GM18499 (cell line): ENCODE measurements at regions not wholly inside any gene's neighbourhood (a gene's known extent, or its start where the extent isn't known, plus 50 kb on each side); places are given as distances from the start of the nearest gene placed in this dataset.
"Not testable (repeated sequence)": the region's sequence is repeated elsewhere in the genome, so short reads cannot be mapped to it uniquely, and the experiment has no call there.

Experiments used
- ATAC-seq: cut with Tn5 transposase; IDR thresholded peaks from one replicate; pipeline ENCODE4 v1.9.1; 2021; ENCODE audit warnings: moderate number of reproducible peaks; ENCODE audit not compliant: insufficient read depth, unreplicated experiment

DNA sequence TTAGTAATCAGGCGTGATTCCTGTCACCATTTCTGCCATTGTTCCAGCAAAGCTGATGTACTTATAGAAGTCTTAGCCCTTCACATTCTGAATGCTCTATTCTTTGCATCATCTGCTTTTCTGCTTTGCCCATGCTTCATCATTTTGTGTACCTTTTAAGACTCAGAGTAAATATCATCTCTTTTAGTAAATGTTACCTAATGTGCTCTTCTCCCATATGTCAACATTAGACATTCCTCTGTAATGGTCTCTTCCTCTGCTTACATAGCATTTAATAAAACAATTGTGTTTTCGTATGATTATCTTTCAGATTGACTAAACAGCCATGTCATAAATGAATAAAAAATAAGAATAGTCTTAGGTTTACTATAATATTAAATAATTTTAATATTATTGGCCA, 719.6 kb upstream of the GRM3 start:
- ATAC-seq: no peak

DNA sequence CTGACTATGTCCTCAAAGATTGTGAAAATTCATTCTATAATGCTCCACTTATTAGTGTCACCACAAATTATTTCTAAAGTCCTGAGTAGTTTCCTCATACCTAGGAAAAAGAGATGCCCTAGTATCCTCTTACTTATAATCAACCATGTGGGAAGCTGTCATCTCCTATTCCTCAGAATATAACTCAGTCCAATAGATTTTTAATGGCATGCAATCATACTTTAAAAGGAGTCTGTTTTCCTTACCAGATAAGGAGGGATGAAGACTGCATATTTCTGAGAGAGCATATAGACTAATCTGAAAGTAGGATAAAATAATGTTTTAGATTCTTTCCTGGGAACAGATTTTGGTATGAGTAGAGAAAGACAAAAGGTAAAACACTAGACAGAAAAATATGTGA, 727.7 kb upstream of the GRM3 start:
- ATAC-seq: no peak

DNA sequence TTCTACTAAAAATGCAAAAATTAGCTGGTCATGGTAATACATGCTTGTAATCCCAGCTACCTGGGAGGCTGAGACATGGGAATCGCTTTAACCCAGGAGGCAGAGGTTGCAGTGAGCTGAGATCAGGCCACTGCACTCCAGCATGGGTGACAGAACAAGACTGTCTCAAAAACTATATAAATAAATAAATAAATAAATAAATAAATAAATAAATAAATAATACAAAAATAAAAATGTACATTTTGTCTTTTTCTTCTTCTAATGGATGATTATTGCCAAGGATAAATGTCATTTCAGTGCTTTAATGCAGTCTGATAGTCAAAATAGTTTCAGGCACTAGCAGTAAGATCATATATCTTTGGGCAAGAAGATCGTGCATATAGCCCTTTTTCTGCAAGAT, 727.6 kb upstream of the SEMA3D start:
- ATAC-seq: no peak

DNA sequence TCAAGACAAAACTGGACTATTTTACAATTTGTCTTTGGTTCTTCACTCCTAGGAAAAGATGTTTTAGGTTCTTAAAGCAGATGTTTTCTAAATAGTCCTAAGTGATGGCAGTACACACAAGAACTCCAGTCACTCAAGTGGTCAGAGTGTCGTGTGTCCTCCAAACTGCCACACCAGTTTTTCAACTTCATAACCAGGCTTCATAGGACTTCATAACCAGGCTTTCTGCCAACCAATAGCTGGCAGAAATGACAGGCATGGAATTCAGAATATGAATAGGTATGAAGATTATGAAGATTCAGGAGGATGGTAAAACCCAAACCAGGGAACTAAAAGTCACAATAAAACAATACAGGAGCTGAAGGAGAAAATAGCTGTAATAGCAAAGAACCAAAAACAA, 721.2 kb upstream of the SEMA3D start:
- ATAC-seq: no peak

DNA sequence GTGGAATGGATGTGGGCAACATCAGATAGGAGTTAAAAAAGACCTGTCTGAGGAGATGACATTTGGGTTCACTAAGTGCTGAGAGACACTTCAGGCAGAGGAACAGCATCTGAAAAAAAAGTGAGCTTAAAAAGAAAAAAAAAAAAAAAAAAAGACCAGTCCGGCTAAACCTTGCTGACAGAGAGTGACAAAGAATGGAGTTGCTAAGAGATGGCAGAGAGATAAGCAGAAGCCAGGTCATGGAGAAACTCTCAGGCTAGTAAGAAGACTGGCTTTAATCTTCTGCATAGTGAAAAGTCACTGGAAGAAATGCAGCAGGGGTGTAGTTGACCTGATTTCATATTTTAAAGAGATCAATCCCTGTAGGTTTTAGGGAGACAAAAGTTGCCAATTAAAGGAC, 711.1 kb upstream of the SEMA3D start:
- ATAC-seq: no peak

DNA sequence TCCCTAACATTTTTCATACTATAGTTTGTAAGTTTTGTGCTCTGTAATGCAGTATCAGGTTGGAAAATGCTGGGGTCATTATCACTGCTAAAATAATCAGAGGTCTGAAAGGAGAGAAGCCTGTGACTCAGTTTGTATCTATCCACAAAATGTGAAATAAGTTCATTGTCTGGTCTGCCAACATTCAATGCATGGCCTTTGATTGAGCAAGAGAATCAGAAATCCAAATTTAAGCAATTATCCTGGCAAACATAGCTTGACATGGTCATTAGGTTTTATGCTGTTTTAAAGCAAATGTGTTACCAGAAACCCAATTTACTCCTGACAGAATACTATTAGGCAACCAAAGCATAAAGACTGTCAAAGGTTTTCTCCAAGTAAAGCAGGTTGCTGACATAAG, 709.7 kb upstream of the SEMA3D start:
- no peak for ATAC-seq

DNA sequence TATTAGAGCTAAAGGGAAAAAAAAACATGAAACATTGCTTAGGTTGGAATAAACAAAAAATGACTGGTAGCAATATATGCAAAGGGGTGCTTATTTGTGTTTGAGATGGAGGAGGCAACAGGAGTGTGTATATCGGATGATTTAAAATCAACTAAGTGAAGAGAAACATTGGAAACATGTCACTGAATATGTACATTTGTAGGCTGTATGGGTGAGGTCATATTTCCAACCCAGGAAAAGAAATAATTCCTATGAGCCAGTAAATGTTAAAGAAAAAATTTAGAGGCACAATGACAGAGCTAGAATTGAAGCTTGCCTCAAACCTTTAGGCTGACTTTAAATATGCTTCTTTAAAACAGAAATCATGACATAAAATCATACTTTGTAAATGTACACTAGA, 709.0 kb upstream of the SEMA3D start:
- ATAC-seq: no peak

DNA sequence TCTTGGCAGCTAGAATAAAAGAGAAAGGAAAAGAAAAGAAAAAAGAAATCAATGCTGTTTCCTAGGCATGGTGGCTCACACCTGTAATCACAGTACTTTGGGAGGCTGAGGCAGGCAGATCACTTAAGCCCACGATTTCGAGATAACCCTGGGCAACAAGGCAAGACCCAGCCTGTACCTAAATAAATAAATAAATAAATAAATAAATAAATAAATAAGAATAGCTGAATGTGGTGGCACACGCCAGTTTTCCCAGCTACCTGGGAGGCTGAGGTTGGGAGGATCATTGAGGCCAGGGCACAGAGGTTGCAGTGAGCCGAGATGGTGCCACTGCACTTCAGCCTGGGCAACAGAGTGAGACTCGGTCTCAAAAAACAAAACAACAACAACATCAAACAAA, 705.0 kb upstream of the SEMA3D start:
- not testable (repeated sequence) for ATAC-seq

DNA sequence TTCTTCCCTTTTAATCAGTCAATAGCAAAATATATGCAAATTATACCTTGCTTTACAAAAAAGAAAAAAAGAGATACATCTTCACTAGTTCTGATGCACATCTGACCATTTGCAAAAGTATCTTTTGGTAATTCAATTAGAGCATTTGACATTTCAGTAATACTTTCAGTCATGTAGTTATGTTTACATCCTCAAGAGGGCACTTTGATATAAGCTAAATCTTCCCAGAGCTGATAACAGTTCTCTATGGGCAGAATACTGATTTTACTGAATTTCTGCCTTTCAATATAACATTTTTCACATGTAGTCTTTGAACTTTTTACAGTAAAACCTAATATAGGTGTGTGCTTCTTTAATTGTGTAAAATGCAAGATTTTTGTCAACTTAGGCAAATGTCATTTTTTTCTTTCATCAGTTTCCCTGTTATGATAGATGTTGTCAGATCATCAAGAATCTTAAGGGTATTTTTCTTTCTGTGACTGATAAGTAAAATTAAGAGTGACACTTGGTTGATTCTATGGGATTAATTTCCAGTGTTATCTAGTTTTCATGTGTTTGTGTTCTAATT, 703.5 kb upstream of the SEMA3D start:
- no peak for ATAC-seq

DNA sequence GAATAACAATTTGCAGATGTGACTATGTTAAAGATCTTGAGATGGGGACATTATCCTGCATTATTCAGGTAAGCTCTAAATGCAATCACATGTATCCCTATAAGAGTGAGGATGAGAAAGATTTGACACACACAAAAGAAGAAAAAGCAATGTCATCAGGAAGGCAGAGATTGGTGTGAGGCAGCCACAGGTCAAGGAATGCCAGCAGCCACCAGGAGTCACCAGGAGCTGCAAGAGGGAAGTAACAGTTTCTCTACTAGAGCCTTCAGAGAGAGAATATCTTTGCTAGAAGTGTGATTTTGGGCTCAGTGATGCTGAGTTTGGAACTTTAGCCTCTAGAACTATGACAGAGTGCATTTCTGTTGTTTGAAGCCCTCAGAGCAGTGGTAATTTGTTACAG, 700.3 kb upstream of the SEMA3D start:
- no peak for ATAC-seq

DNA sequence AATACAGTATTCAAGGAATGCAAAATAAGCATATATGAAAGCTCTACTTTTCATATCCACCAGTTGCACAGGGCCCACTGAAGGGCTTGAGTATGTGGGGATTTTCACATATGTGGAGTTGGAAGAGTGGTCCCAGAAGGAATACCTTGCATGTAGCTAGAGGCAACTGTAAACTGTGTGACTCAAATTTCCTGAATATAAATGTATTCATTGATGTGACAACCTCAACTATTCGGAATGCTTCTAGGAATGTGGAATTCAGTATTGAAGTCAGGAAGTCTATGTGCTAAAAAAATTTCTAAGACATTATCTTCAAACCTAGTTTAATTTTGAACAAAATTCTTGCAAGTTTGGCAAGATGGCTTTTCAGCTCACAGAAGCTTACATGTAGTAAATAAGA, 695.5 kb upstream of the SEMA3D start:
- no peak for ATAC-seq

DNA sequence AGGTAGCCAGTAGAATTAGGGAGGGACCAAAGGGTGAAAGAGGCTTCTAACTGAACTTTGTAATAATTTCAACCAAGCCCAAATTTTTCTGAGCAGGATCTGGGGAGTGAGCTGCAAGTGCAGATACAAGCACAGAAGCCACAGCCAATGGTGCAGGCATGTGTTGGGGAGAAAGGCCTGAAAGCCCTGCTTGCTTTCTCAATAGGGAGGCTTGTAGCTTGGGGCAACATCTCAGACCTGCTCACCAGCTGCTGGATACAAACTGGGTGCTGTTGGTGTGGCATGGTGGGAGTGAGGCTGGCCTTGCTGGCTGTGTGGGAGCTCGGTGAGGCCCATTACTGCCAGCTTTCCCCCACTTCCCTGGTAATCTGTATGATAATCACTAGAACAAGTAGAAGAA, 688.5 kb upstream of the SEMA3D start:
- no peak for ATAC-seq

DNA sequence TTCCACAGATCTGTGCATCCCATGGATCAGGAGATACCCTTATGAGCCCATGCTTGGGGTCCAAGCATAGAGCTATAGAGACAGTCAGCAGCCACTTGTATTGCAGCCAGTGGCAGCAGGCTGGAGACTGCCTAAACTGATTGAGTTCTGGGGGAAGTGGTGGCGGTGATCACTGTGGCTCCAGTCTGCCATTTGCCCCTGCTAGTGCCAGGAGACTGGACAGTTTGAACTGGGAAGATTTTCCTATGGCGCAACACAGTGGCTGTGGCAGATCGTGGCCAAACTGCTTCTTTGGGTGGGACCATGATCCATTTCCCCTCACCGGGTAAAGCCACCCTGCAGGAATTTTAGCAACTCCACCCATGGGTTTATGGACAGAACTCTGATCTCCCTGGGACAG, 679.7 kb upstream of the SEMA3D start:
- ATAC-seq: no peak

DNA sequence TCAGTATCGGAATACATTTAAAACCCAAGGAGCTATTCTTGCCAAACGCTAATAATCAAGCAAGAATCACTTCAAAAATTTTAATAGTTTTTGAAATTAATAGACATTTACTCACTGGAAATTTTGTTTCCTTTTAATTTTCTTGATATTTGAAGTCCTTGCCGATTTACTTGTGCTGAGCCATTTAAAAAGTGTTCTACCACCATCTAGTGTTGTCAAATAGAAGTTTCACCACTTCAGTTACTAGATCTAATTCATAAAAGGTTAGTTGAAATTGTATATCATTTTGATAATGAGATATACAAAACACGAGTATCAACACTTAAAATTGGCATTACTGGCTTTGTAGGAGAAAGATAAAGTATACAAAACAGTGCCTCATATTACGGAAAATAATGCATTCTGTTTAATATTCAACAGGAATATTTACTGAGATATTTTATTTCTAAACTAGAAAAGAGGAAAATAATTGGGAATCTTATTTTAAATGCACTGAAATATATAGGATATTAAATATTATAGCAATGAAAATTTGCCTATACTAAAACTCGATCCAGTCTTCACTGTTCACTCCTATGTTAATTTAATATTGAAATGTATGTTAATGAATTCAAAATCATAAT, 664.8 kb upstream of the SEMA3D start:
- no peak for ATAC-seq

DNA sequence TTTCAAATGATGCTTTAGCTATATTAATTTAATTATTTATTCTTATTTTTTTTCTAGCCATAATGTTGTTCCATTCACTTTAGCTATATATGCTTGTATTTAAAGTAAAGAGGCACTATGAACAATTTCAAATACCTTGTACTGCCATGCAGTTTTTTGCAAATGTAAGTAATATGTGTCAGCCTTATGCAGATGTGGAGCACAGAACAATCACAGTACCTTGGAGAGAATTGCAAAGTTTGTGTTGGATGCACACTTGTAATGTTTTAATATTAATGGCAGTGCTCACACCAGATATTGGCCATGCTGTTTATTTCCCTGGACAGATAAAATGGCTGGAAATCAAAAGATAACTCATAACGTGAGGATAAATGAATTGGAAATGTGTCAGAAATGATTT, 663.5 kb upstream of the SEMA3D start:
- ATAC-seq: no peak

DNA sequence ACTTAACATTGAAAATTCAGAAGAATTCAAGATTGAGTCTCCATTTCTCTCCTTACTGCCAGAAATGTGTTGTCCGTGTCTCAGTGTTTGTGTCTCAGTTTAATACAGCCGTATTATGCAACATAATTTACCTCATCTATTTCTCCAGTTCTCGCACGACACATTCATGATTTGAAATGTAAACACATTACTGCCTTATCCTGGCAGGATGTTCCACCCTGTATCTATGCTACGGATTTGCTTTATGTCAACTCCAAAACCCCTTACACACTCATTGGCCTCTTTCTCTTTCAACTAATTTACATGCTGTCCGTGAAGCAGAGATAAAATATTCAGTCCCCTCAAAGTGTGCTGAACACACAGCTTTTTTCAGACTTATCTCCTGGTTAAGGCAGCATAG, 653.7 kb upstream of the SEMA3D start:
- ATAC-seq: no peak

DNA sequence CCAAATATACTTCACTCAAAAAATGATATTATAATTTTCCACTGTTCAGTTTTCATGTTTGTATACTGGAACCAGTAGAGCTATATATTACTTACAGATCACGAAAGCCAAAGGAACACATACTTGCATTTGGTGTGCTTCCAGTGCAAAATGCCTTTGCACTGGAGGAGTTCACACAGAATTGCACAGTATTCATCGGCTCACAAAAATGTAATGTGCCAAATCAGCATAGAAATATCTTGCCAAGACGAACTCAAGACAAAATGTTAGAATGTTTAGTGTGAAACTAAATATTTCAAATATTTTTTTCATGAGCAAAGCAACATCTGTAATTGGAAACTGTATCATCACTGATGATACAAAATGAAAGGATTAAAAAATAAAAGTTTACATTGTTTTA, 646.2 kb upstream of the SEMA3D start:
- ATAC-seq: no peak

DNA sequence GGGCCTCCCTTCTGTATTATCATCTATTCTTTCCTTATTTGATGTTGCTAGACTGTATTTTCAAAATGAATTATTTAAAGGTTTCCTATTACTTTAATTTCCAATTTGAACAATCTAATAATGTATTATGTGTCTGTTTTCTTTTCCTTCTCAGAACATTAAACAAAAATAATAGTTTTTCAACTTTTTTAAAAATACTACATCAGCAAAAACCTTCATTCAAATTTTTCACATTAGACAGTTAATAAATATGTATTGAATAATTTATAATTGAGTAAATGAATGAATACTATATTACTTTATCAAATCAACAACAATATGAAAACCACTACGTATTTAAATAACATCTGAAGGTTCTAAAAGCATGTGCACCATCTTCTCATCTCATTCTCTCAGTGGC, 644.1 kb upstream of the SEMA3D start:
- ATAC-seq: no peak

DNA sequence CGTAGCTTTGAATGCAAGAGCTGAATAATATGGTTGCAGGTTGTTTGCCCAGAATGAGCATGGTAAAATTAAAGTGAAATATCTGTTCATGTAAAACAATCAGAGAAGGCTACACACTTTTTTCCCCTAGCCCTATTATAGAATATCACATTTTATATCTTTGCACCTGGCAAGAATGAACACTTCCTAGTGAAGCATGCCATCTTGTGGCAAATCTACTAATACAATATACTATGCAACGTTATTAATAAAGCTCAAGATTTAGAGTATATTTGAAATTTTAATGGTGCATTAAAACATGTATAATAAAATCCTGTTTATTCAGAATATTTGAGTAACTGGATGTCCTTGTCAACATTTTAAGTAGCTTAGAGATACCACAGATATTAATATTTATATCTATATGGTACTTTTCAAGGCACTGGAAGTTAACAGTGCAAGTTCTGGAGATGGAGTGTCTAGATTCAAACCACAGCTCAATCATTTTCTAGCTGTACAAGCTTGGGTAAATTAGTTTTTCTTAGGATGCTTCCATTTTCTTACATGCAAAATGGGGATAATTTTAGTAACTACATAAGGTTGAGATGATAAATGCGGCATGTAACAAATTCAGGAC, 643.1 kb upstream of the SEMA3D start:
- no peak for ATAC-seq

DNA sequence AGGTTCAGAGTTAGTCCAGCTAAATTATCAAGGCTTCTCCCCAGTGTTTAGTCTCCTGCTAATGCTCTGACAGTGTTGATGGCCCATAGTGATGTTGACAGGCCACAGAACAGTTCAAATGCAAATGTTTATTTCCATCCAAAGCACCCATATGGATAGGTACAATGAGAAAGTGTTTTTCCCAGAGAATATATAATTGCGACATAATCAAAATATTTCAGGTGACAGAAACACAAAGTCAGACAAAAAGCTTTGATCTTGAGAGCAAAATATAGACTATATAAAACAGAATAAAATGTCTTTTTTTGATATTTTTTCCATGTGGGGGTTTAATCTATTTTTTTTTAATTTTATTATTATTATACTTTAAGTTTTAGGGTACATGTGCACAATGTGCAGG, 642.3 kb upstream of the SEMA3D start:
- no peak for ATAC-seq

DNA sequence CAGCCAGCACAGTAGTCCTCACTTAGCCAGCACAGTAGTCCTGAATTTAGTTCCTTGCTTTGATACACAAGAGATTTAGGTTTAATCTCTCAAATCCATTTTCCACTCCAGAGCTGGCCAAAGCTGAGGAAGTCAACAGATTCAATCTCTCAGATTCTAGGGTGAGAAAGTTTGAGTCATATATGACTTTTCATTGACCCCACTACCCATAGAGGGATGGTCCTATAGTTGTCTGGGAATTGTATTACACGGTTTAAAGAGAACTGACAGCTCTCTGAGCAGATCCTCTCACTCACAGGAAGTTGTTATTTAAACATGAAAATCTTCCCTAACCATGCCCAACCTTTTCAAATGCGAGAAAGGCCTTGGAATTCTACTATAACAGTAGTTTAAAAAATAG, 641.8 kb upstream of the SEMA3D start:
- no peak for ATAC-seq

DNA sequence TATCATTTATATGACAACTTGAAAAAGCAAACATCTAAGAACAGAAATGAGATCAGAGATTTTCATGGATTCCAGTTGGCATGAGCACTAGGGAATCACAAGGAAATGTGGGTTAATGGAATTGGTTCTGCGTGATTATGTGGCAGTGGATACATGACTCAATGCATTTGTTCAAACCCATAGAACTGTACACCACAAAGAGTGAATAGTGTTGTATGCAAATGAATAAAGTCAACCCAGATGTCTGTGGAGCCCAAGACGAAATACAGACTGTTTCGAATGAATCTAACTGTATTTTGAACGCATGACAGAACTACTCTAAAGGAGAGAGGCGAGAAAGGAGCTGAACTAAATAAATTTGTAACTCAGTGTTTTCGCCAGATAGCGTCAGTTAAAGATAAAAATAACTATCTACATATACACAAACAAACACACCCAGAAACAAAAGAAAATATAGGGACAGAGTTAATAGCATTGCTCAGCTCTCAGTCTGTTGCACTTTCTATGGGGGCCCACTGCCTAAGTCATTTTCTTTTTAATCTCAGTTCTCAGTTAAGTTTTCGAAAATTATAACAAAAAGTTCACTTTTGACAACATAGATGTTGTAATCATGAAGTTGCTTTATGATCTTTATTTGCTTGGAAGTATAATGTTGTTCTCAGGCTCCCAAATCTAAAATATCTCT, 636.7 kb upstream of the SEMA3D start:
- no peak for ATAC-seq
